Endothelial cell of umbilical vein (primary cell): ENCODE measurements at regions not wholly inside any gene's neighbourhood (a gene's known extent, or its start where the extent isn't known, plus 50 kb on each side); places are given as distances from the start of the nearest gene placed in this dataset.
A peak's percentile ranks its signal among the peaks of the same experiment; 100 is the strongest.

Source experiments
- BruUV-seq: library from RNA; stranded (reverse); fragments of 400-500 nt; replicated peaks from 2 replicates; lab custom pipeline; 2021; lab: Mats Ljungman, UMichigan
- CTCF ChIA-PET: fragments of 300-600, 350-600 bp; sonication (Branson Sonifier 250); formaldehyde crosslinking; loops from one replicate; lab custom pipeline; 2021; ENCODE audit warnings: antibody characterized with exemption, inconsistent platforms; lab: Charles Lee
- POLR2A ChIA-PET: fragments of 300-600, 350-600 bp; sonication (Branson Sonifier 250); formaldehyde crosslinking; loops from one replicate; lab custom pipeline; 2021; ENCODE audit warnings: antibody characterized with exemption, inconsistent platforms; lab: Charles Lee
- DNase-seq: peaks from one replicate; pipeline ENCODE4 v3.0.0-alpha.2; 2011; ENCODE audit warnings: low read depth, low spot score
- FAIRE-seq: peaks from 2 replicates; lab custom pipeline; 2011; peaks lifted over from hg19 to GRCh38; lab: Jason Lieb, UNC
- H2AFZ ChIP-seq: 2 replicates; pipeline ENCODE4 v1.6.0; 2012; ENCODE audit warnings: low read depth, low read length, control low read depth, inconsistent platforms
- H3K27ac ChIP-seq: 2 replicates; pipeline ENCODE4 v1.5.1; 2011; ENCODE audit warnings: low read depth, mild to moderate bottlenecking, control low read depth, low read length, moderate library complexity; ENCODE audit not compliant: insufficient read depth
- H3K27me3 ChIP-seq, 2 experiments: 2 replicates each; pipeline versions ENCODE4 v1.6.0 to v1.6.1; 2011; ENCODE audit warnings: low read length in 2 of 2, mixed read lengths in 1 of 2; ENCODE audit not compliant: control insufficient read depth in 2 of 2, insufficient read depth in 2 of 2
- H3K36me3 ChIP-seq, 2 experiments: 2 replicates in 1 of 2; 3 replicates in 1 of 2; pipeline ENCODE4 v1.5.1; 2011; ENCODE audit warnings: low read length in 2 of 2, mild to moderate bottlenecking in 1 of 2, moderate library complexity in 1 of 2; ENCODE audit not compliant: control insufficient read depth in 2 of 2, insufficient read depth in 2 of 2; ENCODE audit errors: extremely low read depth in 1 of 2
- H3K4me1 ChIP-seq: 3 replicates; pipeline ENCODE4 v1.5.1; 2011; ENCODE audit warnings: mild to moderate bottlenecking, low read length; ENCODE audit not compliant: control insufficient read depth, insufficient read depth; ENCODE audit errors: extremely low read depth
- H3K4me2 ChIP-seq: 2 replicates; pipeline ENCODE4 v1.6.1; 2011; ENCODE audit warnings: low read length, control low read depth, mixed read lengths; ENCODE audit not compliant: insufficient read depth
- H3K4me3 ChIP-seq, 3 experiments: fragments of 200-600 bp in 1 of 3; sonication (generic), shearing (Covaris generic) in 1 of 3; replicated peaks in 1 of 3; 2 replicates each; pipeline ENCODE4 v1.5.1; 2011 to 2016; ENCODE audit warnings: control low read depth in 3 of 3, low read length in 3 of 3, mild to moderate bottlenecking in 2 of 3, inconsistent platforms in 1 of 3, low read depth in 1 of 3, moderate library complexity in 1 of 3; ENCODE audit not compliant: insufficient read depth in 1 of 3
- H3K79me2 ChIP-seq: 2 replicates; pipeline ENCODE4 v1.6.0; 2012; ENCODE audit warnings: low read length, inconsistent platforms; ENCODE audit not compliant: control insufficient read depth, insufficient read depth
- H3K9ac ChIP-seq: replicated peaks from 2 replicates; pipeline ENCODE3; 2011; ENCODE audit warnings: low read length, control low read depth; ENCODE audit not compliant: insufficient read depth; ENCODE audit errors: extremely low read depth
- H3K9me1 ChIP-seq: replicated peaks from 3 replicates; pipeline ENCODE4 v1.6.0; 2011; ENCODE audit warnings: mild to moderate bottlenecking, low read length; ENCODE audit not compliant: control insufficient read depth, insufficient read depth; ENCODE audit errors: extremely low read depth
- H3K9me3 ChIP-seq: replicated peaks from 2 replicates; pipeline ENCODE4 v1.5.1; 2012; ENCODE audit warnings: low read length, inconsistent platforms; ENCODE audit not compliant: control insufficient read depth, insufficient read depth
- H4K20me1 ChIP-seq: replicated peaks from 2 replicates; pipeline ENCODE3; 2011; ENCODE audit warnings: mild to moderate bottlenecking, low read length; ENCODE audit not compliant: control insufficient read depth, insufficient read depth; ENCODE audit errors: extremely low read depth
- CTCF ChIP-seq, 2 donors: IDR thresholded peaks; 1 replicate in 1 of 2; 2 replicates in 1 of 2; pipeline ENCODE4 v1.5.1; 2011; ENCODE audit warnings: low read length in 2 of 2, mild to moderate bottlenecking in 2 of 2, moderate library complexity in 2 of 2, control low read depth in 1 of 2, inconsistent platforms in 1 of 2, low read depth in 1 of 2; ENCODE audit not compliant: insufficient read depth in 1 of 2; ENCODE audit errors: extremely low read depth in 1 of 2
- FOS ChIP-seq: IDR thresholded peaks from 2 replicates; pipeline ENCODE4 v1.6.1; 2011; ENCODE audit warnings: mild to moderate bottlenecking, low read length, moderate library complexity, borderline replicate concordance; ENCODE audit not compliant: insufficient read depth
- GATA2 ChIP-seq: IDR thresholded peaks from 2 replicates; pipeline ENCODE4 v1.7.0; 2011; ENCODE audit warnings: low read depth, mild to moderate bottlenecking, moderate library complexity, mixed read lengths, low read length; ENCODE audit not compliant: insufficient read length, insufficient read depth
- JUN ChIP-seq: IDR thresholded peaks from 2 replicates; pipeline ENCODE4 v1.6.1; 2011; ENCODE audit warnings: borderline replicate concordance, low read depth; ENCODE audit not compliant: insufficient read length, insufficient read depth
- dilution Hi-C: fragments of 300-500 bp; cut with MboI; formaldehyde crosslinking; loops from one replicate; pipeline ENCODE4 v1.15.0; 2019; ENCODE audit warnings: low sequenced_read_pairs; ENCODE audit not compliant: extremely low pct_ligation_motif_present
- intact Hi-C: fragments of 100-400 bp; cut with micrococcal nuclease; formaldehyde crosslinking; loops from one replicate; pipeline ENCODE4 v1.10.0; 2022
- TF ChIP-seq, protein P1 (sequence below): IDR thresholded peaks from 2 replicates; pipeline ENCODE4 v1.6.1; 2011; ENCODE audit not compliant: insufficient read depth, insufficient read length

- no peak overlapping the region for H3K9ac ChIP-seq
- no peaks in the 10 kb centered on the region for H3K9me3 ChIP-seq
- H4K20me1 ChIP-seq, result no peaks in the 10 kb centered on the region
- no peak overlapping the region for H3K4me3 ChIP-seq
- H3K27me3 ChIP-seq, result peaks cover 0 to 5% of the 10 kb centered on the region in 2 experiments
- FAIRE-seq (peak; percentile 74), DNase-seq (peak; percentile 68)
- peaks cover 9% of the 10 kb centered on the region for H3K4me1 ChIP-seq
- intact Hi-C loops, result no loop called here
- H3K79me2 ChIP-seq, result no peaks in the 10 kb centered on the region
- H2AFZ ChIP-seq, result no peak overlapping the region
- CTCF ChIA-PET, result no interaction called here
- dilution Hi-C loops, result no loop called here
- H3K4me2 ChIP-seq, result no peak overlapping the region
- H3K9me1 ChIP-seq, result no peaks in the 10 kb centered on the region
- no peak overlapping the region for H3K27ac ChIP-seq
- POLR2A ChIA-PET, result no interaction called here
- BruUV-seq, result no TSS peak
- H3K36me3 ChIP-seq, result no peaks in the 10 kb centered on the region
- no peak for TF ChIP-seq GATA2
- TF ChIP-seq CTCF (IDR thresholded peaks at IDR 0.05; ENCODE audit: extremely low read depth in 1 of 2, insufficient read depth in 1 of 2, low read depth in 1 of 2, low read length in 2 of 2), result no peak
- TF ChIP-seq, protein P1, sequence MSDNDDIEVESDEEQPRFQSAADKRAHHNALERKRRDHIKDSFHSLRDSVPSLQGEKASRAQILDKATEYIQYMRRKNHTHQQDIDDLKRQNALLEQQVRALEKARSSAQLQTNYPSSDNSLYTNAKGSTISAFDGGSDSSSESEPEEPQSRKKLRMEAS, result no peak
- TF ChIP-seq JUN, result peak; percentile 66
- peak; percentile 14 for TF ChIP-seq FOS
Measured at GRCh38 chr2:152826581-152827279, 108.3 kb downstream of the ARL6IP6 start.
